MCF 10A (cell line): ENCODE measurements at regions not wholly inside any gene's neighbourhood (a gene's known extent, or its start where the extent isn't known, plus 50 kb on each side); places are given as distances from the start of the nearest gene placed in this dataset.

Experiments used
- BruUV-seq: library from RNA; stranded (reverse); fragments of 400-500 nt; replicated peaks from 2 replicates; lab custom pipeline; 2021; lab: Mats Ljungman, UMichigan
- CTCF ChIA-PET: fragments of 300-600 bp; sonication (Branson Sonifier 250); formaldehyde crosslinking; extraction: SDS; loops from one replicate; lab custom pipeline; 2021; ENCODE audit warnings: antibody characterized with exemption, inconsistent platforms; lab: Yijun Ruan, JAX
- POLR2A ChIA-PET: fragments of 300-600, 350-650 bp; sonication (Branson Sonifier 250); formaldehyde crosslinking; extraction: SDS; loops from one replicate; lab custom pipeline; 2020; ENCODE audit warnings: antibody characterized with exemption, inconsistent platforms; lab: Yijun Ruan, JAX
- DNase-seq: peaks from one replicate; pipeline ENCODE4 v3.0.0-alpha.2; 2018; ENCODE audit not compliant: unreplicated experiment
- H3K27ac Mint-ChIP-seq: one replicate; pipeline ENCODE4 v1.8.0; 2022; ENCODE audit warnings: mild to moderate bottlenecking, low read depth, mixed read lengths; ENCODE audit not compliant: unreplicated experiment
- H3K27me3 Mint-ChIP-seq: one replicate; pipeline ENCODE4 v1.8.0; 2022; ENCODE audit warnings: mixed read lengths; ENCODE audit not compliant: insufficient read depth, unreplicated experiment
- H3K36me3 Mint-ChIP-seq: one replicate; pipeline ENCODE4 v1.8.0; 2022; ENCODE audit warnings: mild to moderate bottlenecking, moderate library complexity, mixed read lengths; ENCODE audit not compliant: insufficient read depth, unreplicated experiment
- H3K4me1 Mint-ChIP-seq: one replicate; pipeline ENCODE4 v1.8.0; 2022; ENCODE audit warnings: mixed read lengths; ENCODE audit not compliant: insufficient read depth, unreplicated experiment
- H3K4me3 Mint-ChIP-seq: one replicate; pipeline ENCODE4 v1.8.0; 2022; ENCODE audit warnings: mild to moderate bottlenecking, moderate library complexity, mixed read lengths; ENCODE audit not compliant: unreplicated experiment
- H3K9me3 Mint-ChIP-seq: one replicate; pipeline ENCODE4 v1.8.0; 2022; ENCODE audit warnings: mixed read lengths; ENCODE audit not compliant: unreplicated experiment
- intact Hi-C: fragments of 100-400 bp; cut with micrococcal nuclease; formaldehyde crosslinking; loops from 2 replicates; pipeline ENCODE4 v1.14.1; 2022
- TF ChIP-seq, protein P1 (sequence below): fragments of 200-600 bp; IDR thresholded peaks from one replicate; pipeline ENCODE4 v1.8.0; 2022; ENCODE audit warnings: antibody characterized with exemption, mild to moderate bottlenecking; ENCODE audit not compliant: unreplicated experiment

DNA sequence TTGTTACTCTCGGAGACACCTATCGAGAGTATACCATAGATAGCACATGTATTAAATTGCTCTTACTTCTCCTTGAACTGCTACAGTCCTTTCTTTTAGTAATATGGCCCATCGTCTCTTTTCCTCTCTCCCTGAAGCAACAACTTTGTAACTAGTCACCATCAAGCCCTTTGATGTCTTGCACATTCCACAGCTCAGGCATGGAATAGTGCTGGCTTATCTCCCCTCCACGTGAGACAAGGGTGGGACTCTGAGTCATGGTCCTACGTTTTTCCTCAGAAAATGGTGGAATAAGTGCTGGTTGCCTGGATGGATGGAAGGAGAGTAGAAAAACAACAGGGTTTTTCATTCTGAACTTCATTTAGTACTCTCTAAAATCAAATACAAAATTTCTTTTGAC lies 163.3 kb upstream of the MBNL1 start:
- H3K27me3 Mint-ChIP-seq = no peaks in the 10 kb centered on the region
- H3K36me3 Mint-ChIP-seq = no peaks in the 10 kb centered on the region
- no peak overlapping the region for H3K4me3 Mint-ChIP-seq
- DNase-seq = no peak
- no TSS peak for BruUV-seq
- no peaks in the 10 kb centered on the region for H3K9me3 Mint-ChIP-seq
- TF ChIP-seq, protein P1, sequence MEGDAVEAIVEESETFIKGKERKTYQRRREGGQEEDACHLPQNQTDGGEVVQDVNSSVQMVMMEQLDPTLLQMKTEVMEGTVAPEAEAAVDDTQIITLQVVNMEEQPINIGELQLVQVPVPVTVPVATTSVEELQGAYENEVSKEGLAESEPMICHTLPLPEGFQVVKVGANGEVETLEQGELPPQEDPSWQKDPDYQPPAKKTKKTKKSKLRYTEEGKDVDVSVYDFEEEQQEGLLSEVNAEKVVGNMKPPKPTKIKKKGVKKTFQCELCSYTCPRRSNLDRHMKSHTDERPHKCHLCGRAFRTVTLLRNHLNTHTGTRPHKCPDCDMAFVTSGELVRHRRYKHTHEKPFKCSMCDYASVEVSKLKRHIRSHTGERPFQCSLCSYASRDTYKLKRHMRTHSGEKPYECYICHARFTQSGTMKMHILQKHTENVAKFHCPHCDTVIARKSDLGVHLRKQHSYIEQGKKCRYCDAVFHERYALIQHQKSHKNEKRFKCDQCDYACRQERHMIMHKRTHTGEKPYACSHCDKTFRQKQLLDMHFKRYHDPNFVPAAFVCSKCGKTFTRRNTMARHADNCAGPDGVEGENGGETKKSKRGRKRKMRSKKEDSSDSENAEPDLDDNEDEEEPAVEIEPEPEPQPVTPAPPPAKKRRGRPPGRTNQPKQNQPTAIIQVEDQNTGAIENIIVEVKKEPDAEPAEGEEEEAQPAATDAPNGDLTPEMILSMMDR = no peak
- ChIA-PET CTCF (no interaction called here), POLR2A (no interaction called here)
- intact Hi-C loops = no loop called here
- H3K27ac Mint-ChIP-seq = no peak overlapping the region
- no peaks in the 10 kb centered on the region for H3K4me1 Mint-ChIP-seq

GRCh38 chr3:152109038-152109437 lies 159.7 kb upstream of the MBNL1 start:
- H3K27me3 Mint-ChIP-seq = no peaks in the 10 kb centered on the region
- H3K9me3 Mint-ChIP-seq = no peaks in the 10 kb centered on the region
- CTCF ChIA-PET = interaction anchor here (0.6 kb wide), 1 partner anchor 278 kb away, joined by 3 read pairs; no protein-coding TSS in a partner anchor
- intact Hi-C loops = no loop called here
- no peak overlapping the region for H3K27ac Mint-ChIP-seq
- no peaks in the 10 kb centered on the region for H3K4me1 Mint-ChIP-seq
- no TSS peak for BruUV-seq
- no peak for DNase-seq
- POLR2A ChIA-PET = interaction anchor here (0.6 to 0.7 kb wide), 3 partner anchors 125 to 232 kb away, joined by 3 read pairs; no protein-coding TSS in a partner anchor
- H3K4me3 Mint-ChIP-seq = no peak overlapping the region
- H3K36me3 Mint-ChIP-seq = no peaks in the 10 kb centered on the region
- TF ChIP-seq, protein P1 = no peak

GRCh38 chr3:152113413-152113812 lies 155.3 kb upstream of the MBNL1 start:
- ChIA-PET CTCF (no interaction called here), POLR2A (interaction anchor here (1.2 kb wide), 1 partner anchor 31 kb away, joined by 3 read pairs; no protein-coding TSS in a partner anchor)
- Mint-ChIP-seq H3K4me3 (no peak overlapping the region), H3K4me1 (no peaks in the 10 kb centered on the region), H3K36me3 (no peaks in the 10 kb centered on the region), H3K27me3 (no peaks in the 10 kb centered on the region), H3K27ac (no peak overlapping the region), H3K9me3 (no peaks in the 10 kb centered on the region)
- TF ChIP-seq, protein P1 = no peak
- intact Hi-C loops = no loop called here
- DNase-seq = no peak
- BruUV-seq = no TSS peak

- H3K4me1 Mint-ChIP-seq = no peaks in the 10 kb centered on the region
- H3K9me3 Mint-ChIP-seq = no peaks in the 10 kb centered on the region
- BruUV-seq = no TSS peak
- DNase-seq = no peak
- CTCF ChIA-PET = no interaction called here
- no peaks in the 10 kb centered on the region for H3K36me3 Mint-ChIP-seq
- TF ChIP-seq, protein P1 = no peak
- POLR2A ChIA-PET = interaction anchor here (1.2 kb wide), 1 partner anchor 30 kb away, joined by 3 read pairs; no protein-coding TSS in a partner anchor
- no peak overlapping the region for H3K27ac Mint-ChIP-seq
- H3K27me3 Mint-ChIP-seq = no peaks in the 10 kb centered on the region
- H3K4me3 Mint-ChIP-seq = no peak overlapping the region
- intact Hi-C loops = no loop called here
These were observed 154.6 kb upstream of the MBNL1 start for GRCh38 chr3:152113992-152114651.
